Spleen (tissue), 11 donors: ENCODE measurements at regions not wholly inside any gene's neighbourhood (a gene's known extent, or its start where the extent isn't known, plus 50 kb on each side); places are given as distances from the start of the nearest gene placed in this dataset.

Experiments used
- DNase-seq: peaks from one replicate; pipeline ENCODE4 v3.0.0-alpha.2; 2020
- H3K27ac ChIP-seq, 8 donors: fragments of 200-600 bp; sonication (generic) in 7 of 8; 1 replicate in 4 of 8; 2 replicates in 4 of 8; pipeline versions ENCODE4 v1.5.0 to v1.8.0; 2016 to 2021; ENCODE audit warnings: inconsistent platforms in 4 of 8, mild to moderate bottlenecking in 4 of 8, moderate library complexity in 1 of 8
- H3K27me3 ChIP-seq, 7 donors: fragments of 200-600 bp; sonication (generic) in 6 of 7; replicated peaks in 1 of 7; 1 replicate in 4 of 7; 2 replicates in 3 of 7; pipeline versions ENCODE4 v1.5.0 to v1.8.0; 2016 to 2021; ENCODE audit warnings: inconsistent platforms in 3 of 7, mild to moderate bottlenecking in 1 of 7
- H3K36me3 ChIP-seq, 6 donors: fragments of 200-600 bp; sonication (generic) in 5 of 6; 1 replicate in 4 of 6; 2 replicates in 2 of 6; pipeline versions ENCODE4 v1.5.0 to v1.8.0; 2016 to 2021; ENCODE audit warnings: inconsistent platforms in 2 of 6
- H3K4me1 ChIP-seq, 6 donors: fragments of 200-600 bp; sonication (generic) in 5 of 6; 1 replicate in 3 of 6; 2 replicates in 3 of 6; pipeline versions ENCODE4 v1.5.0 to v1.8.0; 2016 to 2021; ENCODE audit warnings: inconsistent platforms in 3 of 6
- H3K4me3 ChIP-seq, 8 donors: fragments of 200-600 bp; sonication (generic) in 7 of 8; 1 replicate in 4 of 8; 2 replicates in 4 of 8; pipeline versions ENCODE4 v1.5.0 to v1.8.0; 2016 to 2021; ENCODE audit warnings: inconsistent platforms in 4 of 8, mild to moderate bottlenecking in 4 of 8, moderate library complexity in 2 of 8
- H3K9me3 ChIP-seq, 8 donors: fragments of 200-600 bp; sonication (generic) in 7 of 8; 1 replicate in 4 of 8; 2 replicates in 4 of 8; pipeline versions ENCODE4 v1.5.0 to v1.8.0; 2016 to 2021; ENCODE audit warnings: inconsistent platforms in 4 of 8
- CTCF ChIP-seq, 11 experiments: fragments of 200-600 bp in 7 of 11; fragments of 450-650 bp in 4 of 11; sonication (generic) in 4 of 11; IDR thresholded peaks in 8 of 11; conservative IDR thresholded peaks in 3 of 11; 1 replicate in 7 of 11; 2 replicates in 4 of 11; pipeline versions ENCODE4 v1.4.0 to v1.8.0; 2016 to 2021; ENCODE audit warnings: antibody characterized with exemption in 11 of 11, inconsistent platforms in 4 of 11, mild to moderate bottlenecking in 1 of 11
- POLR2A ChIP-seq, 3 donors: fragments of 450-650 bp; IDR thresholded peaks; one replicate each; pipeline ENCODE4 v1.5.1; 2017; ENCODE audit warnings: antibody characterized with exemption in 3 of 3, mild to moderate bottlenecking in 1 of 3
- POLR2AphosphoS5 ChIP-seq, 3 donors: sonication (generic); formaldehyde crosslinking; IDR thresholded peaks; one replicate each; pipeline ENCODE4 v1.5.1; 2017; ENCODE audit warnings: antibody characterized with exemption in 3 of 3
- WGBS, 5 donors: extraction: QIAGEN DNeasy Blood & Tissue Kit in 3 of 5; methylation state at CpG; one replicate each; pipeline versions ENCODE4 v1.1.5 to v1.1.7; 2013 to 2018; 5-methylcytosine and 5-hydroxymethylcytosine counted together
- intact Hi-C: fragments of 100-400 bp; cut with DNase I; formaldehyde crosslinking; loops from one replicate; pipeline ENCODE4 v1.15.0; 2023; ENCODE audit warnings: low total_unique reads
- donor health status: healthy with polysubstance abuse.
- donor health status: DM: no; HTN: no; CAD: no; lungs with moderate emphysema.
- donor health status: DM: no; HTN: no; CAD: no.
- donor health status: Bipolar disorder and iron deficiency.
- donor health status: healthy.
- donor health status: DM: no; HTN: no; CAD: no.
- donor health status: DM: yes; HTN: yes; CAD: no.

- H3K27ac ChIP-seq: no peak overlapping the region
- no peak for DNase-seq
- H3K4me1 ChIP-seq: no peaks in the 10 kb centered on the region
- no peaks in the 10 kb centered on the region for H3K9me3 ChIP-seq
- H3K4me3 ChIP-seq: no peak overlapping the region
- H3K27me3 ChIP-seq: no peaks in the 10 kb centered on the region
- intact Hi-C loops: no loop called here
- no peak for TF ChIP-seq POLR2A (IDR thresholded peaks at IDR 0.05)
- TF ChIP-seq CTCF (IDR thresholded peaks at IDR 0.05 in 8 of 11, conservative IDR thresholded peaks at IDR 0.05 in 3 of 11): no peak
- TF ChIP-seq POLR2AphosphoS5 (IDR thresholded peaks at IDR 0.05): no peak
- no peaks in the 10 kb centered on the region for H3K36me3 ChIP-seq
- 80 to 96% (median 88%) methylated on average over 2 of the region's 2 CpGs for WGBS, 5 donors
These were observed 432.4 kb downstream of the TNS1 start for GRCh38 chr2:217570394-217570793.

GRCh38 chr2:217568289-217568971 is 434.4 kb downstream of the TNS1 start:
- Histone ChIP-seq H3K27me3 (no peaks in the 10 kb centered on the region), H3K36me3 (no peaks in the 10 kb centered on the region), H3K4me1 (no peaks in the 10 kb centered on the region), H3K4me3 (no peak overlapping the region), H3K9me3 (no peaks in the 10 kb centered on the region), H3K27ac (no peak overlapping the region)
- WGBS, 5 donors: 60 to 88% (median 80%) methylated on average over 3 of the region's 3 CpGs
- no peak for TF ChIP-seq CTCF (IDR thresholded peaks at IDR 0.05 in 8 of 11, conservative IDR thresholded peaks at IDR 0.05 in 3 of 11)
- no peak for TF ChIP-seq POLR2A (IDR thresholded peaks at IDR 0.05)
- TF ChIP-seq POLR2AphosphoS5 (IDR thresholded peaks at IDR 0.05): no peak
- no peak for DNase-seq
- intact Hi-C loops: no loop called here

GRCh38 chr2:217563565-217563964 is 439.2 kb downstream of the TNS1 start:
- 73 to 89% (median 85%) methylated on average over 3 of the region's 3 CpGs for WGBS, 5 donors
- peaks cover 0 to 20% (median 12%) of the 10 kb centered on the region in 8 donors for H3K9me3 ChIP-seq
- intact Hi-C loops: no loop called here
- no peak for DNase-seq
- TF ChIP-seq CTCF (IDR thresholded peaks at IDR 0.05 in 8 of 11, conservative IDR thresholded peaks at IDR 0.05 in 3 of 11) (no peak), POLR2AphosphoS5 (IDR thresholded peaks at IDR 0.05) (no peak), POLR2A (IDR thresholded peaks at IDR 0.05) (no peak)
- no peaks in the 10 kb centered on the region for H3K27me3 ChIP-seq
- no peaks in the 10 kb centered on the region for H3K36me3 ChIP-seq
- H3K4me1 ChIP-seq: no peaks in the 10 kb centered on the region
- no peak overlapping the region for H3K4me3 ChIP-seq
- H3K27ac ChIP-seq: no peak overlapping the region

- H3K27me3 ChIP-seq: no peaks in the 10 kb centered on the region
- H3K4me1 ChIP-seq: no peaks in the 10 kb centered on the region
- no peaks in the 10 kb centered on the region for H3K36me3 ChIP-seq
- TF ChIP-seq POLR2AphosphoS5 (IDR thresholded peaks at IDR 0.05) (no peak), CTCF (IDR thresholded peaks at IDR 0.05 in 8 of 11, conservative IDR thresholded peaks at IDR 0.05 in 3 of 11) (no peak), POLR2A (IDR thresholded peaks at IDR 0.05) (no peak)
- peaks cover 0 to 20% (median 12%) of the 10 kb centered on the region in 8 donors for H3K9me3 ChIP-seq
- no peak for DNase-seq
- 79 to 94% (median 88%) methylated on average over 4 of the region's 4 CpGs for WGBS, 5 donors
- H3K27ac ChIP-seq: no peak overlapping the region
- no peak overlapping the region for H3K4me3 ChIP-seq
- intact Hi-C loops: no loop called here
These were observed 439.8 kb downstream of the TNS1 start for GRCh38 chr2:217562871-217563480.
